Gastroesophageal sphincter (tissue), 4 donors: ENCODE measurements at regions not wholly inside any gene's neighbourhood (a gene's known extent, or its start where the extent isn't known, plus 50 kb on each side); places are given as distances from the start of the nearest gene placed in this dataset.
"Not testable (repeated sequence)": the region's sequence is repeated elsewhere in the genome, so short reads cannot be mapped to it uniquely, and the experiment has no call there.

Experiments used
- ATAC-seq: fragments of 150-250 bp; one replicate; pipeline ENCODE4 v1.9.1; 2016; ENCODE audit warnings: mild to moderate bottlenecking, moderate library complexity
- H3K27ac ChIP-seq, 4 donors: fragments of 200-600 bp; sonication (generic) in 3 of 4; 1 replicate in 3 of 4; 2 replicates in 1 of 4; pipeline ENCODE4 v1.5.1; 2016 to 2019
- H3K27me3 ChIP-seq: fragments of 200-600 bp; sonication (generic); one replicate; pipeline ENCODE4 v1.5.1; 2019
- H3K36me3 ChIP-seq, 2 donors: fragments of 200-600 bp; sonication (generic); one replicate each; pipeline ENCODE4 v1.5.1; 2019; ENCODE audit warnings: control low read depth in 1 of 2
- H3K4me1 ChIP-seq, 3 donors: fragments of 200-600 bp; sonication (generic); 1 replicate in 2 of 3; 2 replicates in 1 of 3; pipeline ENCODE4 v1.5.1; 2016 to 2019; ENCODE audit warnings: control low read depth in 2 of 3
- H3K4me3 ChIP-seq, 2 donors: fragments of 200-600 bp; sonication (generic); one replicate each; pipeline ENCODE4 v1.5.1; 2019; ENCODE audit warnings: mild to moderate bottlenecking in 1 of 2, moderate library complexity in 1 of 2
- H3K9me3 ChIP-seq, 3 donors: fragments of 200-600 bp; sonication (generic); one replicate each; pipeline ENCODE4 v1.5.1; 2017 to 2019; ENCODE audit warnings: control low read depth in 2 of 3
- EP300 ChIP-seq: sonication (generic); formaldehyde crosslinking; IDR thresholded peaks from one replicate; pipeline ENCODE4 v1.6.1; 2017; ENCODE audit warnings: antibody characterized with exemption, mild to moderate bottlenecking
- POLR2A ChIP-seq, 2 donors: fragments of 450-650 bp; IDR thresholded peaks; one replicate each; pipeline ENCODE4 v1.6.1; 2017; ENCODE audit warnings: antibody characterized with exemption in 2 of 2, mild to moderate bottlenecking in 2 of 2, moderate library complexity in 1 of 2
- POLR2AphosphoS5 ChIP-seq: sonication (generic); formaldehyde crosslinking; IDR thresholded peaks from one replicate; pipeline ENCODE4 v1.6.1; 2017; ENCODE audit warnings: antibody characterized with exemption
- WGBS, 2 donors: methylation state at CpG; one replicate each; pipeline ENCODE4 v1.1.5; 2018; ENCODE audit warnings: low coverage in 1 of 2; 5-methylcytosine and 5-hydroxymethylcytosine counted together
- TF ChIP-seq, protein P1 (sequence below), 4 experiments: fragments of 200-600 bp in 2 of 4; fragments of 450-650 bp in 2 of 4; sonication (generic) in 1 of 4; IDR thresholded peaks; one replicate each; pipeline ENCODE4 v1.5.1; 2017 to 2019; ENCODE audit warnings: antibody characterized with exemption in 4 of 4, mild to moderate bottlenecking in 2 of 4, moderate library complexity in 2 of 4

DNA sequence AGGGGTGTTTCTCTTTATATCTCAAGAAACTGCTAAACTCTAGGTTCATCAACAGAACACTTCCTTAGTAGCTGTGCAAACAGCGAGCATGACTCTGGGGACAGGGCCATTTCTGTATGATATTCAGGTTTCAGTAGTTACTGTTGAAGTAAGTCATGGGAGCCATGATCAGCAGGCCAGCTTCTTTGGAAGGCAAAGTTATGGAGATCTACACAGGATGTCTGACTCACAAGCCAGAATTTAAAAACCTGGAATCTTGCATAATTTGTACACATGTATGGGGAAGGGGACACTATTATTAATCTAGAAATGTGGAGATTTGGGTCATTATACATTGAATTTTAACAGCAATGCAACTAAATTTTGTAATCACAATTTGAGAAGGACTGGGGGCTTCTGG lies 187.8 kb upstream of the NR3C2 start:
- no peak for ATAC-seq
- no peaks in the 10 kb centered on the region for H3K4me1 ChIP-seq
- TF ChIP-seq, protein P1, sequence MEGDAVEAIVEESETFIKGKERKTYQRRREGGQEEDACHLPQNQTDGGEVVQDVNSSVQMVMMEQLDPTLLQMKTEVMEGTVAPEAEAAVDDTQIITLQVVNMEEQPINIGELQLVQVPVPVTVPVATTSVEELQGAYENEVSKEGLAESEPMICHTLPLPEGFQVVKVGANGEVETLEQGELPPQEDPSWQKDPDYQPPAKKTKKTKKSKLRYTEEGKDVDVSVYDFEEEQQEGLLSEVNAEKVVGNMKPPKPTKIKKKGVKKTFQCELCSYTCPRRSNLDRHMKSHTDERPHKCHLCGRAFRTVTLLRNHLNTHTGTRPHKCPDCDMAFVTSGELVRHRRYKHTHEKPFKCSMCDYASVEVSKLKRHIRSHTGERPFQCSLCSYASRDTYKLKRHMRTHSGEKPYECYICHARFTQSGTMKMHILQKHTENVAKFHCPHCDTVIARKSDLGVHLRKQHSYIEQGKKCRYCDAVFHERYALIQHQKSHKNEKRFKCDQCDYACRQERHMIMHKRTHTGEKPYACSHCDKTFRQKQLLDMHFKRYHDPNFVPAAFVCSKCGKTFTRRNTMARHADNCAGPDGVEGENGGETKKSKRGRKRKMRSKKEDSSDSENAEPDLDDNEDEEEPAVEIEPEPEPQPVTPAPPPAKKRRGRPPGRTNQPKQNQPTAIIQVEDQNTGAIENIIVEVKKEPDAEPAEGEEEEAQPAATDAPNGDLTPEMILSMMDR (IDR thresholded peaks at IDR 0.05) = no peak
- TF ChIP-seq POLR2AphosphoS5 = no peak
- no peak for TF ChIP-seq EP300
- no peak for TF ChIP-seq POLR2A (IDR thresholded peaks at IDR 0.05)
- no peaks in the 10 kb centered on the region for H3K27me3 ChIP-seq
- H3K36me3 ChIP-seq = no peaks in the 10 kb centered on the region
- H3K27ac ChIP-seq = no peak overlapping the region
- H3K4me3 ChIP-seq = no peak overlapping the region
- 100% methylated on average over 1 of the region's 1 CpG for WGBS, 2 donors
- peaks cover 0 to 3% (median 0%) of the 10 kb centered on the region in 3 donors for H3K9me3 ChIP-seq

DNA sequence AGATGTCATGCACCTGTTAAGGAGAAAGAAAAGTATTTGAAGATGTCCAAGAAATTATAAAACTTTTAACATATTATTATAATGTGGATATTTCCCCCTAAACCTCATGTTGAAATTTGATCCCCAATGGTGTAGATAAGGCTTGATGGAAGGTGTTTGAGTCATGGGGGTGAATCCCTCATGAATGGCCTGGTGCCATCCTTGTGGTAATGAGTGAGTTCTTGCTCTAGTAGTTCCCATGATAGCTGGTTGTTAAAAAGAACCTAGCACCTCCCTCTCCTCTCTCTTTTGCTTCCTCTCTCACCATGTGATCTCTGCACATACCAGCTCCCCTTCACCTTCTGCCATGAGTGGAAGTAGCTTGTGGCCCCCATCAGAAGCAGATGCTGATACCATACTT lies 176.6 kb upstream of the NR3C2 start:
- H3K27ac ChIP-seq = no peak overlapping the region
- H3K9me3 ChIP-seq = peaks cover 0 to 14% (median 0%) of the 10 kb centered on the region in 3 donors
- H3K4me3 ChIP-seq = no peak overlapping the region
- ATAC-seq = no peak
- TF ChIP-seq, protein P1 (IDR thresholded peaks at IDR 0.05) = no peak
- TF ChIP-seq EP300 (no peak), POLR2AphosphoS5 (no peak), POLR2A (IDR thresholded peaks at IDR 0.05) (no peak)
- H3K36me3 ChIP-seq = no peaks in the 10 kb centered on the region
- H3K27me3 ChIP-seq = no peaks in the 10 kb centered on the region
- H3K4me1 ChIP-seq = no peaks in the 10 kb centered on the region

DNA sequence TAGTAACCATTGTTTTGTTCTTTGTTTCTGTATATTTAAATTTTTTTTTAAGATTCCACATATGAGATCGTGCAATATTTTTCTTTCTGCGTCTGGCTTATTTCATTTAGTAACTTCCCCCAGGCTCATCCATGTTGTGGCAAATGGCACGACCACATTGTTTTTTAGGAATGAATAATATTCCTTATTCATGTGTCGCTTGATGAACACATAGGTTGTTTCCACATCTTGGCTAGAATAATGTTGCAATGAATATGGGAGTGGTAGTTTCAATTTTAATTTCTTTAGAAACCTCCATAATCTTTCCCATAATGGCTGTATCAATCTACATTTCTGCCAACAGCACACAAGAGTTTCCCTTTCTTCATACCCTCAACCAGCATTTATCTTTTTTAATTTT lies 166.8 kb upstream of the NR3C2 start:
- Histone ChIP-seq H3K27me3 (no peaks in the 10 kb centered on the region), H3K9me3 (peaks cover 0 to 4% (median 0%) of the 10 kb centered on the region in 3 donors), H3K4me1 (no peaks in the 10 kb centered on the region), H3K4me3 (no peak overlapping the region), H3K36me3 (no peaks in the 10 kb centered on the region), H3K27ac (no peak overlapping the region)
- 71 to 83% methylated on average over 3 to 4 of the region's 4 CpGs for WGBS, 2 donors
- ATAC-seq = no peak
- TF ChIP-seq, protein P1 (IDR thresholded peaks at IDR 0.05) = no peak
- no peak for TF ChIP-seq EP300
- no peak for TF ChIP-seq POLR2AphosphoS5
- TF ChIP-seq POLR2A (IDR thresholded peaks at IDR 0.05) = no peak

DNA sequence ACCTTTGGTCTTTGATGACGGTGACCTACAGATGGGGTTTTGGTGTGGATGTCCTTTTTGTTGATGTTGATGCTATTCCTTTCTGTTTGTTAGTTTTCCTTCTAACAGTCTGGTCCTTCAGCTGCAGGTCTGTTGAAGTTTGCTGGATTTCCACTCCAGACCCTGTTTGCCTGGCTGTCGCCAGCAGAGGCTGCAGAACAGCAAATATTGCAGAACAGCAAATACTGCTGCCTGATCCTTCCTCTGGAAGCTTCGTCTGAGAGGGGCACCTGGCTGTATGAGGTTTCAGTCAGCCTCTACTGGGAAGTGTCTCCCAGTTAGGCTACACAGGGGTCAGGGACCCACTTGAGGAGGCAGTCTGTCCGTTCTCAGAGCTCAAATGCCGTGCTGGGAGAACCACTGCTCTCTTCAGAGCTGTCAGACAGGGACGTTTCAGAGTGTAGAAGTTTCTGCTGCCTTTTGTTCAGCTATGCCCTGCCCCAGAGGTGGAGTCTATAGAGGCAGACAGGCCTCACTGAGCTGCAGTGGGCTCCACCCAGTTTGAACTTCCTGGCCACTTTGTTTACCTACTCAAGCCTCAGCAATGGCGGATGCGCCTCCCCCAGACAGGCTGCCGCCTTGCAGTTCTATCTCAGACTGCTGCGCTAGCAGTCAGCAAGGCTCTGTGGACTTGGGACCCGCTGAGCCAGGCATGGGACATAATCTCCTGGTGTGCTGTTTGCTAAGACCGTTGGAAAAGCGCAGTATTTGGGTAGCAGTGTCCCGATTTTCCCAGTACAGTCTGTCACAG lies 156.4 kb upstream of the NR3C2 start:
- H3K36me3 ChIP-seq, H3K4me3 ChIP-seq, ATAC-seq, H3K27me3 ChIP-seq, H3K27ac ChIP-seq, H3K4me1 ChIP-seq: not testable (repeated sequence)
- 90% methylated on average over 1 of the region's 14 CpGs; no CpG with 5 or more reads in 1 of the 2 donors for WGBS, 2 donors
- H3K9me3 ChIP-seq = peaks cover 0 to 38% (median 0%) of the 10 kb centered on the region in 3 donors

DNA sequence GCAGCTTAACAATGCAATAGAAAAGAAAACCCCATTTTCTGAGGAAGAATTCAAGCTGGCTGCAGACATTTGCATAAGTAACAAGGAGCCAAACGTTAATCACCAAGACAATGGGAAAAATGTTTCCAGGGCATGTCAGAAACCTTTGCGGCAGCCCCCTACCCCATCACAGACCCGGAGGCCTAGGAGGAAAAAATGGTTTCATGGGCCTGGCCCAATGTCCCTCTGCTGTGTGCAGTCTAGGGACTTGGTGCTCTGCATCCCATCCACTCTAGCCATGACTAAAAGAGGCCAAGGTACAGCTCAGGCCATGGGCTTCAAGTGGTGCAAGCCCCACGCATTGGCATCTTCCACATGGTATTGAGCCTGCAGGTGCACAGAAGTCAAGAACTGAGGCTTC lies 147.0 kb upstream of the NR3C2 start:
- Histone ChIP-seq H3K4me1 (no peaks in the 10 kb centered on the region), H3K9me3 (no peaks in the 10 kb centered on the region), H3K4me3 (no peak overlapping the region), H3K27ac (no peak overlapping the region), H3K36me3 (no peaks in the 10 kb centered on the region), H3K27me3 (no peaks in the 10 kb centered on the region)
- no peak for ATAC-seq
- no peak for TF ChIP-seq POLR2AphosphoS5
- no peak for TF ChIP-seq POLR2A (IDR thresholded peaks at IDR 0.05)
- TF ChIP-seq, protein P1 (IDR thresholded peaks at IDR 0.05) = no peak
- no peak for TF ChIP-seq EP300
- 71 to 81% methylated on average over 2 to 4 of the region's 4 CpGs for WGBS, 2 donors
